HG03354 (cell line): ENCODE measurements at regions not wholly inside any gene's neighbourhood (a gene's known extent, or its start where the extent isn't known, plus 50 kb on each side); places are given as distances from the start of the nearest gene placed in this dataset.
"Not testable (repeated sequence)": the region's sequence is repeated elsewhere in the genome, so short reads cannot be mapped to it uniquely, and the experiment has no call there.

ENCODE experiments used
- ATAC-seq: cut with Tn5 transposase; IDR thresholded peaks from one replicate; pipeline ENCODE4 v1.9.1; 2021; ENCODE audit warnings: mild to moderate bottlenecking; ENCODE audit not compliant: unreplicated experiment, poor library complexity, severe bottlenecking

DNA sequence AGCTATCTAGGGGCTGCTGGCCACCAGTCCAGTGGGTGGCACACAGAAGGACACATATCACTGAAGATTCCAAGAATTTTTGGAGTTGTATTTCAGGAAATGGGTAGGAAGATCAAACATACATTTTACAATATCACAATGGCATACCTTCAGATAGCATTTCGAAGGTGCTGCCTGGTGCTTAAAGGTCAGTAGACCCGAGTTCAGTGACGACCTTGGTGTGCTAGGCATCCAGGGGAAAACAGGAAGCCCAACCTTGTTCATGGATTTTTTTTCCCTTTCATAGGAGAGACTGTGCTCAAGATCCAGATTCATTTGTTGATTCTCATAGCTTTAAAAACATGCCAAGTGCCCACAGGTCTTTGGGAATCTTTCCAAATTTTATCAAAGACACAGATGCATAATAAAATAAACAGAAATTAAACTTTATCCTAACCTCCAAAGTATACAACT lies 51.0 kb upstream of the RCBTB2 start:
- no peak for ATAC-seq

DNA sequence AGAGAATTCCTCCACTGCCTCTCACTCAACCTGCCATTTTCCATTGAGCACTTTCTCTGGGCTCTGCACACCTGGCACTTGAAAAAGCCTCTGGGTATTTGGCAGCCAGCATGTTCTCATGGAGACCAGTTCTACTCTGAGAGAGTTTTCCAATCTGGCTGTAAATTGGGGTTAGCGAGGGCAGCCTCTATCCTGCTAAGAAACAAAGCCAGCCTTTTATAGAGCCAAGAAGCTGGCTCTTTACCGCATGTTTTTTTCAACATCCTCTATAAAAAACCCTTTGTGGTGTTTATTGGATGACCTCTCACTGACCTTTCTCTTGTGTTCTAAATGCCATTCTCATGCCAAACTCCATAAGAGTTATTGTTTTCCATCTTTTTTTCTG lies 52.6 kb upstream of the RCBTB2 start:
- no peak for ATAC-seq

DNA sequence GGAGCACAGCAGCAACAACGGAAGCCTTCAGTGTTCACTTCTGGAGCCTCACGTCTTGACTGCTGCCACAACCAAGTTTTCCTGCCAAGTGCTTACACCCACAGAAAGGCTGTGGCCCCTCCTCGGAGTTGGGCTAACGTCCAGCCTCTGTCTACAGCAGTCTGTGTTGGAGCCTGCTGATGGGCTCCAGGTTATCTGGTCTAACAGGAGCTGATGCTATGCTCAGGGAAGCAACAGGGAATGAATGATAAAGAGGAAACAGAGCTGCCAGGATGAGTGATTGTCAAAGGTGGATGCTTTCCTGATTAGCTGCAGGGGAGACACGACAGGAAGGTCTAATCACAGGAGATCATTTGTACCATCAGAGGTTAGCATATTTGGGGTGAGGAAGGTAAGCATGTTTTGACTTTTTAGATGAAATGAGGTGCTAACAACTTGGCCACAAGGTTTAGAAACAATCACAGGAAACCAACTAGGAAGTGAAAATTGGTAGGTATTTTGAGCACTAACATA lies 53.8 kb upstream of the RCBTB2 start:
- ATAC-seq, result no peak

DNA sequence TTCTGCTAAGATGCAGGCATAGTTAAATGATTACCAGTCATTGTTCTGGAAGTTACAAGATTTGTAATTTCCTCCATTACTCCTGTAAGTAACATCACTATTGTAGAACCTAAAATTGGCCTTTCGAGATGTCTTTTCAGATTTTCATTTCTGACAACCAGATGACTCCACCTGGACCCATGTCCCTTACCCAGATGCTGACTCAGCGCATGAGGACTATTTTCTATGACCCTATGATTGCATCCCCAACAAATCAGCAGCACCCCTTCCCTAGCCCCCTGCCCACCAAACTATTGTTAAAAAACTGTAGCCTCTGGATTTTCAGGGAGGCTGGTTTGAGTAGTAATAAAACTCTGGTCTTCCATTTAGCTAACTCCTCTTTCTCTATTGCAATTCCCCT lies 55.2 kb upstream of the RCBTB2 start:
- no peak for ATAC-seq

DNA sequence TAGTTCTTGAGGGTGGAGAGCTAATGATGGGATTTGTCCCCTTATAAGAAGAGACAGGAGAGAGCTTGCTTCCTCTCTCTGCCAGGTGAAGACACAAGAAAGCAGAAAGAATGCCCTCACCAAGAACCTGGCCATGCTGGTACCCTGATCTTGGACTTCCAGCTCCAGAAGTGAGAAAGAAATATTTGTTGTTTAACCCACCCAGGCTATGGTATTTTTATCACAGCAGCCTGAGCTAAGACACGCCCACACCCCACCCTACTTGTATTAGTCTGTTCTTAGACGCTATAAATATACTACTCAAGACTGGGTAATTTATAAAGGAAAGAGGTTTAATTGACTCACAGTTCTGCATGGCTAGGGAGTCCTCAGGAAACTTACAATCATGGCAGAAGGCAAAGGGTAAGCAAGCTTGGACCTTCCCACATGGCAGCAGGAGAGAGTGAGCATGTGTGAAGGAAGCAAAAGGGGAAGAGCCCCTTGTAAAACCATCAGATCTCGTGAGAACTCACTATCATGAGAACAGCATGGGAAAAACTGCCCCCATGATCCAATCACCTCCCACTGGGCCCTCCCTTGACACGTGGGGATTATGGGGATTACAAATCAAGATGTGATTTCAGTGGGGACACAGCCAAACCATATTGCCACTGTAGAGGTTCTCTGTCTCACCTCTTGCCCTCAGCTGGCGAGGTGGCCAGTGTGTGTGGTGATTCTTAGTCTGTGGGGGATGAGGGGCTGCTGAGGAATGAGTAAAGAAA lies 57.4 kb upstream of the RCBTB2 start:
- no peak for ATAC-seq

DNA sequence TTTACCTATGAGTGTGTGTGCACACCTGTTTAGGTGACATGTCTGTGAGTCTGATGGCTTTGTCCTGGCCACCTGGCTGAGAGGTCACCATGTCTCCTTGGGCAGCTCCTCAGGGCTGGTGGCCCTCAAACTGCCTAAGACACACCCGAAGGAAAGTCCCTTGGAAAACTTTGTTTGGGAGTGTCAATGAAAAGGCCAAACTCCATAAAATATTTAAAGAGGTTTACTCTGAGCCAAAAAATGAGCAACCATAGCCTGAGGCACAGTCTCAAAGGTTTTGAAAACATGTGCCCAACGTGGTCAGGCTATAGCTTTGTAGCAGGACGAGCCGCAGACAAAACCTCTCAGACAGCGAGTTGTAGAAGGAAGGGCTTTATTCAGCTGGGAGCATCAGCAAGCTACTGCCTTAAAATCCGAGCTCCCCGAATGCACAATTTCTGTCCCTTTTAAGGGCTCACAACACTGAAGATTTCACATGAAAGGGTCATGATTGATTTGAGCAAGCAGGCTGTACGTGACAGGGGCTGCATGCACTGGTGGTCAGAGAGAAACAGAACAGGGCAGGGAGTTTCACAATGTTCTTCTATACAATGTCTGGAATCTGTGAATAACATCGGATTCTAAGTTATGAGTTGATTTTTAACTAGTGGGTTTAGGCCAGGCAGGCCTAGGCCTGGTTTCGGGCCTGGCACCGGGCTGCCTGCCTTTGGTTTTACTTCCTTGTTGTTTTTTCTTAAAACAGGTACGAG lies 58.4 kb upstream of the RCBTB2 start:
- not testable (repeated sequence) for ATAC-seq

DNA sequence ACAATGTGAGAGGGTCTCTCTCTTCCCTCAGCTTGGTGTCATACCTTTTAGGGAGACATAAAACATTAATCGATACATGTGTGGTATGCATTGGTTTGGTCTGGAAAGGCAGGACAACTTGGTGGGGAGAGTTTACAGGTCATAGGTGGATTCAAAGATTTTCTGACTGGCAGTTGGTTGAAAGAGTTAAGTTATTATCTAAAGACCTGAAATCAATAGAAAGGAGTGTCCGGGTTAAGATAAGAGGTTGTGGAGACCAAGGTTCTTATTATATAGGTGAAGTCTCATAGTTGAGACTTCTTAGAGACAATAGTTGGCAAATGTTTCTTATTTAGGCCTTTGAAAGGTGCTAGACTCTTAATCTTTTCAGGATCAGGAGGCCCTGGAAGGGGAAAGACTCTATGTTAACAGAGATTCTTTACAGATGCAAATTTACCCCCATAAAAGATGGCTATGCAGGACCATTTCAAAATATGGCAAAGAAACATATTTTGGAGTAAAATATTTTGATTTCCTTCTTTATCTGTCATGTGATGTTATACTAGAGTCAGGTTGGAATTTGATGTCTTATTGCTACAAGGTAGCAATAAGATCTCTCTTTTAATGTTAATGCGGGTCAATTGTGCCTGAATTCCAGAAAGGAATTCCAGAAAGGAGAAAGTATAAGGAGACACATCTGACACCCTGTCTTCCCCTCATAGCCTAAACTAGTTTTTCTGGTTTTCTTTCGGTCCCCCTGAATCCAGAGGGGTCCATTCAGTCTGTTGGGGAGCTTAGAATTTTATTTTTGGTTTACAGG lies 59.2 kb upstream of the RCBTB2 start:
- no peak for ATAC-seq

DNA sequence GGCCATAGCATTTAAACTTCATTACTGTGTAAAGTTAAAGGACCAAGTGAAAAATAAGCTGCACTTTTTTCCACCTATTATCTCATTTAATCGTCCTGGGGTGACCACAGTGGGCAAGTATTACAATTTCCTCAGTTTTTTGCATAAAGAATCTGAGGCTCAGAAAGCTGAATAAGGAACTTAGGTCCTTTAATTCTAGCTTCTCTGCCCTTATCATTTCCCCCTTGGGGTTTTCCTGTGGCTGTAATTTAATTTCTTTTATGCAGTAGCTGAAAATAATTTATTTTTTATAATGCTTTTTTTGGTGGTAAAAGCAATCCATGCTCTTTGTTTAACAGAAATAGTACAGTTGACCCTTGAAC lies 59.8 kb upstream of the RCBTB2 start:
- no peak for ATAC-seq

DNA sequence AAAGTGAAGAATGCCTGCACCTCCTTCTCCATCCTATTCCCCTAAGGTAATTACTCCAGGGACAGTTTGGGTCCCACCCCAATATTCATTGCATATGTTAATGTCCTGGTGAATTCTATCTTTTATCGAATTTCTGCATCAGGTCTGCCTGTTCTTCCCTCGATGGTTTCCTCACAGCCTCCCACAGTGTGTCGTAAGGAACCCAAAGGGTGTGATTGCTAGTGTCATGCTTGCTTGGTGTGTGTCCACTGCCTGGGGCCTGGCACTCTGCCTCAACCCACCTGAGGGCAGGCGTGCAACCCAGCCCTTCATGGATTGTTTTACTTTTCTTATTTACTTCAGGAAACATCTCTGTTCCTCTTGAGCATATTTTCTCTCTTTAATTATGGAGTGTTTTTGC lies 60.2 kb upstream of the CYSLTR2 start:
- ATAC-seq, result no peak

DNA sequence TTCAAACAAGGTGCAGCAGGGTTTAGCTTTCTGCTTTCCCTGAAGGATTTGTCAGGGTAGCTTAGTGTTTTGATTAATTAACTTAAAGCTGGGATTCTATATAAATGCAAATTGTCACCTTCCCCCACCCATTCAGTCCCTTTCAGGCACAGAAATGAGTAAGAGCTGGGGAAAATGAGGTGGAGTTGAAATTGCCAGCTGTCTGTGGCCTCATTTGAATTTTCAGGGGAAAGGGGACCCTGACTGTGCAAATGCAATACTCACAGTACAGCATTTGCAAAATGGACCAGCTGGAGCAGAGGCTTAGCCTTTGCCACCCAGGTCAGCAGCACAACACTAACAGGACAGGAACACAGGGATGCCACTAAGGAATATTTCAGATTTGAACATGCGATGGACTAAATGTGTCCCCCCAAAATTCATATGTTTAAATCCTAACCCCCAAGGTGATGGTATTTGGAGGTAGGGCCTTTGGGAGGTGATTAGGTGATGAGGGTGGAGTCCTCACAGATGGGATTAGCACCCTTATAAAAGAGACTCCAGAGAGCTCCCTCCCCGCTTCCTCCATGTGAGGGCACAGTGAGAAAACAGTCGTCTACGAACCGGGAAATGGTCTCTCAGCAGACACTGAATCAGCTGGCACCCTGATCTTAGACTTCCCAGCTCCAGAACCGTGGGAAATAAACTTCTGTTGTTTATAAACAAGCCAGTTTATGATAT lies 59.5 kb upstream of the CYSLTR2 start:
- ATAC-seq, result no peak

DNA sequence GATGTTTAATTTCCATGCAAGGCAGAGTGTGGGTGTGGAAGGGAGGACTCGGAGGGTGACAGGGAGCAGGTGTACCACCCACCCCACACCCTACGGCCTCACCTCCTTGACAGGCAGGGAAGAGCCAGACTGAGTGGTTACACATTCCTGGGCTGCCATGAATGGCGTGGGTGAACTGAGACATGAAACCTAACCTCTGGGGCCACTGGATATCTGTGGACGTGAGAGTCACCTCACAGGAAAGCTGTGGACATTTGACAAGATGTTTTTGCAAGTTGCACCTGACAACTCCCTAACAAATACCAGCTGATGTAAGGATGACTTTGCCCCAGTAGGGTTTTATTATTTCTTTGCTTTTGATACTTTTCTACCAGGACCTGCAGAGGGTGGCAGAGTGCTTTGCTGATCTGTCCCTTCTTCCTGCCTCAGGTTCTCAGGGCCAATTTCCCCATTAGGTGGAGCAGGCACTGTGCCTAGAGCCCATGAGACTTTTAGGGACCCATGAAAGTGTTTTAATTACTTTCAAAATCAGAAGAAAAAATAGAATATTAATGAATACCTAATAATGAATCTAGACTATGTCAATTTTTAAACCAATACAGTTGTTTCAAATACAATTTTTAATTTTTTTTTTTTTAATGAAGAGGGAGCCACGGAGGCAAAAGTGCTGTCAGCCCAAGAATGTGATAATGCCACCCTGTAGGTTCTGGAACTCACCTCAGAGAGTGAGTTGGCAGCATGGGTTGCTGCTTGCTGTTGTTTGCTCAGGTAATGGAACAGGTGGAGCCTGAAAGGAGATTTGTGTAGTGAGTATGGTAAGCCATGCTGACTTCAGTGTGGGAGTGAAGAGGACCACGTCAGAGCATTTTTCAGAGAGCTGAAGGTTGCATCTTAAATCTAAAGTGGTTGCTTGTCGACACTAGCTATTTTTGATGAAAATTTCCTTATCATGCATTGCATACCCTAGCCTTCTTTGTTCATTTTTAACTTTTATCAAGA lies 58.0 kb upstream of the CYSLTR2 start:
- peak; percentile 64 for ATAC-seq

DNA sequence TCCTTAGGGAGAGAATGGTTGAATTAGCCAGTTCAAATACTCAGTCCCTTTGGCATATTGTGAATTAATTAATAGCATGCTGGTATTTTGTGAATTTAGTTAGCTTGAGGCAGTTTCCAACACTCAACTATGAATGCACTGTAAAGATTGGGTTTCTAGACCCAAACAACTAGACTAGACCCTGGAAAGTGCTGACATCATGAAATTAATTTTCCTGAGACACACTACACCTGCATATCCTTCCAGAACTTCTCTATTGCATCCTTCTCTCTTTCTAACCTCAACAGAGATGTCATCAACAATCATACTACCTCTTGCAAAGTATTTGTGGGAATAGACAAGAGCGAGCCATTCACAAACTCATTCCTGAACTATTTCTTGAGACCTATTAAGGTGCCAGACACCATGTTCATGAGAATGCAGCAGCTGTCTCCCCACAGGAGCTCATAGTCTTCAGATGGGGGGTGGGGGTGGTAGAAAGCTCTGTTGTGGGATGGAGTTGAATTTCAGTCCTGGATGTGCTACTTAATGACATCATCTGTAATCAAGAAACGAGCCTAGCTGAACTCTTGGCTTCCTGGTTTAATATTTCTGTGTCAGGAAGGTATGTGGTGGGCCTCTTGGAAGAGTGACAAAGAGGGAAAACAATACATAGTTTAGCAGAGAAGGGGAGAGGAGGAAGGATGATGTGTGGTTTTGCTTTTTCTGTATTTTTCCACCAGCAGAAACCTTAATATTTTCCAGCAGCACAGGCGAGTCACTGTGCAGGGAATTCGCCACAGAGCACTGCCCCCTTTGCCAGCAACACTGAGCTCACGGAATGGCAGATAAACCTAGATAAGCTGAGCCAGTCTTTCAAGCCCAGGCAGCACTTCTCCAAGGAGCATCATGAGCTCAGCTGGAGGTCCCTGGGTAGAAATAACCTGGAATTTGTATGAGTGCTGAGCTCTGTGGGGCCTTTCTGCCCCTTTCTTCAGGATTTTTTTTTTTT lies 53.1 kb upstream of the CYSLTR2 start:
- ATAC-seq, result no peak

DNA sequence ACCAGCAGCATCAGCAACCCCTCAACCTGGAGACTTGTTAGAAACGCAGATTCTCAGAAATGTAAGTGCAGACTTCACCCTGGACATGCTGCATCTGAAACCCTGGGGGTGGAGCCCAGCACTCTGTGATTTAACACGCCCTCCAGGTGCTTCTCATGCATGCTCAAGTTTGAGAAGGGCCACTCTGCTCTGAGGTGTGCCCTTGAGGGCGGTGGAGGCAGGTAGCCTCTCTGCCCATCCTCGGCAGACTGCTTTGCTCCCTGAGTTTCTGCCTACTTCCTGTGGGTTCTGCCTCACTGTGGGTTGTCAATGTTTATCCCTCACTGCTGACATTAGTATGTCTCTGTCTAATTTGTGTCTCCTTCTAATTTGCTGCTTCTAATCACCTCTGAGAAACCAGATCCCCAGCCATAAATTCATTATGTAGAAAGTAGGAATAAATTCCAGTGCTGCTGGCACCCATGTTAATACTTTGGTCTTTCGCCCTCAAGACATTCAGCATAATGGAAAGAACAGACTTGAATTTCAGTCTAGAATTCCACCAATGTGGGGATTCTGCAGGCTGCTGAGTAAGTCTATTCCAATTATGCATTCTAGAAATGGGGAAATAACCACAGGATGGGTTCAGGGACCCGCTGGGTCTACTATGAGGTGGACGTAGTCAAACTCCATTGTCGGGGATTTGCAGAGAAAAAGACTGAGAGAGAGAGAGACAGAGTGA lies 51.3 kb upstream of the CYSLTR2 start:
- ATAC-seq, result no peak

DNA sequence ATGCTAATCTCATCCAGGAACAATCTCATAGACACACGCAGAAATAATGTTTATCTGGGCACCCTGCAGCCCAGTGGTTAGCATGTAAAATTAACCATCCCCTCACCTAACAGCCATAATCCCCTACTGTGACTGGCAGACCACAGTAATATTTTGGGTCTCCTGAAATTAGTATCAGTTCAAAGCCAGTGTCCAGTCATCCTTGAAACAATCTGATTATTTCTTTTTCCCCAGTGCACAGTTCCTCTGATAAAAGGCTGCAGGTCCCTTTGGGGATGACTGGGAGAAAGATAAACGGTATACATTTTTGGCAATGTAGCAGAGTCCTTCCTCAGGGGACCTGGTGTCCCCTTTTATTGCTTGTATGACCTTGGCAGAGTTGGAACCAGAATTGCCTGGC lies 50.4 kb upstream of the CYSLTR2 start:
- no peak for ATAC-seq
